GM12878 (cell line): ENCODE measurements at regions not wholly inside any gene's neighbourhood (a gene's known extent, or its start where the extent isn't known, plus 50 kb on each side); places are given as distances from the start of the nearest gene placed in this dataset.

Experiments
- CHD2 ChIP-seq: IDR thresholded peaks from 2 replicates; pipeline ENCODE4 v1.6.1; 2011; ENCODE audit warnings: low read depth, low read length, improper control_type of control experiment, borderline replicate concordance
- ESRRA ChIP-seq: IDR thresholded peaks from 2 replicates; pipeline ENCODE4 v1.6.1; 2012; ENCODE audit warnings: mild to moderate bottlenecking, low read length, improper control_type of control experiment
- ETV6 ChIP-seq, 2 experiments: fragments of 450-650 bp in 1 of 2; IDR thresholded peaks in 1 of 2; conservative IDR thresholded peaks in 1 of 2; 2 replicates each; pipeline ENCODE4 v1.6.1; 2014; ENCODE audit warnings: antibody characterized with exemption in 1 of 2, borderline replicate concordance in 1 of 2, low read depth in 1 of 2, mild to moderate bottlenecking in 1 of 2, moderate library complexity in 1 of 2
- NBN ChIP-seq: fragments of 450-650 bp; IDR thresholded peaks from 2 replicates; pipeline ENCODE4 v1.6.1; 2016
- NR2C2 ChIP-seq: IDR thresholded peaks from 2 replicates; pipeline ENCODE4 v1.6.1; 2011; ENCODE audit warnings: borderline replicate concordance, low read depth; ENCODE audit not compliant: control insufficient read depth, insufficient read length
- POLR2A ChIP-seq: IDR thresholded peaks from 2 replicates; pipeline ENCODE4 v1.6.1; 2011; ENCODE audit warnings: low read depth, mild to moderate bottlenecking, low read length
- POLR2AphosphoS5 ChIP-seq: IDR thresholded peaks from 2 replicates; pipeline ENCODE4 v1.6.1; 2011; ENCODE audit warnings: mild to moderate bottlenecking, low read length, inconsistent platforms
- TAF1 ChIP-seq: IDR thresholded peaks from 2 replicates; pipeline ENCODE4 v1.6.1; 2011; ENCODE audit warnings: mild to moderate bottlenecking, low read depth, low read length, borderline replicate concordance
- TARDBP ChIP-seq: IDR thresholded peaks from 2 replicates; pipeline ENCODE4 v1.6.1; 2016; ENCODE audit warnings: borderline replicate concordance
- TF ChIP-seq, protein P1 (sequence below), 3 experiments: IDR thresholded peaks in 2 of 3; conservative IDR thresholded peaks in 1 of 3; 2 replicates each; pipeline ENCODE4 v1.5.1; 2011; ENCODE audit warnings: low read depth in 3 of 3, low read length in 3 of 3, mild to moderate bottlenecking in 3 of 3, control low read depth in 2 of 3, moderate library complexity in 2 of 3, inconsistent platforms in 1 of 3, mixed read lengths in 1 of 3; ENCODE audit not compliant: control insufficient read depth in 2 of 3, insufficient read depth in 1 of 3; ENCODE audit errors: extremely low read depth in 1 of 3
- TF ChIP-seq, protein P2 (sequence below): IDR thresholded peaks from 2 replicates; pipeline ENCODE4 v1.6.1; 2012; ENCODE audit warnings: low read length, inconsistent platforms
- TF ChIP-seq, protein P3 (sequence below): IDR thresholded peaks from 2 replicates; pipeline ENCODE4 v1.6.1; 2011; ENCODE audit warnings: low read depth, low read length, improper control_type of control experiment, borderline replicate concordance
- TF ChIP-seq, protein P4 (sequence below): IDR thresholded peaks from 2 replicates; pipeline ENCODE4 v1.6.1; 2012; ENCODE audit warnings: low read depth, low read length, improper control_type of control experiment

DNA sequence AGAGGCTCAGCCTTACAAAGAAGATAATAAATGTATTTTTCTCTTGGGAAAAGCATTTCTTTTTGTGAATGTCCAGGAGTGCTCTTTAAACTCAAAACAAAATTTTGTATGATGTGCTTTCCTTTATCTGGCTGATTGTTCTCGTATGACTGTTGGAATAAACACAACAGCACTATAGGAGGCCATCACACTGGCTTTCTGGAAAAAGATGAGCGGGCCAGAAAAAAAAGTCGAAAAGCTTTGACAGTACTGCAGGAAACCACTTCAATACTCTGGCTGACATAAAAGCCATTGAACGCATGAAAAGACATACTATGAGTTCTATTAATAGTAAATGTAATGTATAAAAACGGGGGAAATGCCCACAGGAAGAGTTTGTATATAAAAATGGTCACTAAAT, 64.7 kb upstream of the CTSO start:
- no peak for TF ChIP-seq ETV6 (conservative IDR thresholded peaks at IDR 0.05 in 1 of 2, IDR thresholded peaks at IDR 0.05 in 1 of 2; ENCODE audit: borderline replicate concordance in 1 of 2, low read depth in 1 of 2)
- TF ChIP-seq POLR2A: no peak
- no peak for TF ChIP-seq CHD2
- TF ChIP-seq, protein P1, sequence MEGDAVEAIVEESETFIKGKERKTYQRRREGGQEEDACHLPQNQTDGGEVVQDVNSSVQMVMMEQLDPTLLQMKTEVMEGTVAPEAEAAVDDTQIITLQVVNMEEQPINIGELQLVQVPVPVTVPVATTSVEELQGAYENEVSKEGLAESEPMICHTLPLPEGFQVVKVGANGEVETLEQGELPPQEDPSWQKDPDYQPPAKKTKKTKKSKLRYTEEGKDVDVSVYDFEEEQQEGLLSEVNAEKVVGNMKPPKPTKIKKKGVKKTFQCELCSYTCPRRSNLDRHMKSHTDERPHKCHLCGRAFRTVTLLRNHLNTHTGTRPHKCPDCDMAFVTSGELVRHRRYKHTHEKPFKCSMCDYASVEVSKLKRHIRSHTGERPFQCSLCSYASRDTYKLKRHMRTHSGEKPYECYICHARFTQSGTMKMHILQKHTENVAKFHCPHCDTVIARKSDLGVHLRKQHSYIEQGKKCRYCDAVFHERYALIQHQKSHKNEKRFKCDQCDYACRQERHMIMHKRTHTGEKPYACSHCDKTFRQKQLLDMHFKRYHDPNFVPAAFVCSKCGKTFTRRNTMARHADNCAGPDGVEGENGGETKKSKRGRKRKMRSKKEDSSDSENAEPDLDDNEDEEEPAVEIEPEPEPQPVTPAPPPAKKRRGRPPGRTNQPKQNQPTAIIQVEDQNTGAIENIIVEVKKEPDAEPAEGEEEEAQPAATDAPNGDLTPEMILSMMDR (IDR thresholded peaks at IDR 0.05 in 2 of 3, conservative IDR thresholded peaks at IDR 0.05 in 1 of 3; ENCODE audit: control insufficient read depth in 2 of 3, extremely low read depth in 1 of 3, insufficient read depth in 1 of 3, low read depth in 3 of 3, low read length in 3 of 3): no peak
- TF ChIP-seq ESRRA: no peak
- TF ChIP-seq NBN: no peak
- no peak for TF ChIP-seq TARDBP
- no peak for TF ChIP-seq POLR2AphosphoS5
- TF ChIP-seq, protein P2, sequence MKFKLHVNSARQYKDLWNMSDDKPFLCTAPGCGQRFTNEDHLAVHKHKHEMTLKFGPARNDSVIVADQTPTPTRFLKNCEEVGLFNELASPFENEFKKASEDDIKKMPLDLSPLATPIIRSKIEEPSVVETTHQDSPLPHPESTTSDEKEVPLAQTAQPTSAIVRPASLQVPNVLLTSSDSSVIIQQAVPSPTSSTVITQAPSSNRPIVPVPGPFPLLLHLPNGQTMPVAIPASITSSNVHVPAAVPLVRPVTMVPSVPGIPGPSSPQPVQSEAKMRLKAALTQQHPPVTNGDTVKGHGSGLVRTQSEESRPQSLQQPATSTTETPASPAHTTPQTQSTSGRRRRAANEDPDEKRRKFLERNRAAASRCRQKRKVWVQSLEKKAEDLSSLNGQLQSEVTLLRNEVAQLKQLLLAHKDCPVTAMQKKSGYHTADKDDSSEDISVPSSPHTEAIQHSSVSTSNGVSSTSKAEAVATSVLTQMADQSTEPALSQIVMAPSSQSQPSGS: no peak
- TF ChIP-seq, protein P3, sequence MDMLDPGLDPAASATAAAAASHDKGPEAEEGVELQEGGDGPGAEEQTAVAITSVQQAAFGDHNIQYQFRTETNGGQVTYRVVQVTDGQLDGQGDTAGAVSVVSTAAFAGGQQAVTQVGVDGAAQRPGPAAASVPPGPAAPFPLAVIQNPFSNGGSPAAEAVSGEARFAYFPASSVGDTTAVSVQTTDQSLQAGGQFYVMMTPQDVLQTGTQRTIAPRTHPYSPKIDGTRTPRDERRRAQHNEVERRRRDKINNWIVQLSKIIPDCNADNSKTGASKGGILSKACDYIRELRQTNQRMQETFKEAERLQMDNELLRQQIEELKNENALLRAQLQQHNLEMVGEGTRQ: no peak
- TF ChIP-seq, protein P4, sequence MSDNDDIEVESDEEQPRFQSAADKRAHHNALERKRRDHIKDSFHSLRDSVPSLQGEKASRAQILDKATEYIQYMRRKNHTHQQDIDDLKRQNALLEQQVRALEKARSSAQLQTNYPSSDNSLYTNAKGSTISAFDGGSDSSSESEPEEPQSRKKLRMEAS: no peak
- TF ChIP-seq NR2C2: no peak
- no peak for TF ChIP-seq TAF1
